GM20000 (cell line): ENCODE measurements at regions not wholly inside any gene's neighbourhood (a gene's known extent, or its start where the extent isn't known, plus 50 kb on each side); places are given as distances from the start of the nearest gene placed in this dataset.
"Not testable (repeated sequence)": the region's sequence is repeated elsewhere in the genome, so short reads cannot be mapped to it uniquely, and the experiment has no call there.

Experiments
- DNase-seq: peaks from one replicate; pipeline ENCODE4 v3.0.0; 2012; ENCODE audit warnings: low spot score
- TF ChIP-seq, protein P1 (sequence below): IDR thresholded peaks from 2 replicates; pipeline ENCODE4 v1.5.1; 2012; ENCODE audit warnings: mild to moderate bottlenecking, control low read depth; ENCODE audit errors: extremely low read depth, missing control alignments

DNA sequence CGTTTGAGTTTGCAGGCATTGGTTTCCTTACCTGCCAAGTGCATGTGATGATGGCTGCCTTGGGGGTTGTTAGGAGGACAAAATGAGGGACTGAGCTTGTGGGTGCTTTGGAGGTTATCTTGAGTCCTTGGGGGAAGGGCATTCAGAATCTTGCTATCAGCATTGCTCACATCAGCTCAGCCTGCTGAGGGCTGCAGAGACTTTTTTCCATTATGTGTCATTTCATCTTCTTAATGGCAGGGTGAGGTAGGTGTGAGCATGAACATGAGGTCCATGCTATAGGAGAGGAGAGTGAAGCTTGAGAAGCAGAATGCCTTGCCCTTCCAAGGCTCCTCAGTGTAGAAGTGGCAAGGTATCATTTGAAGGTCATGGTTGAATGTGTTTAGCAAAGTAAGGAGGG lies 112.3 kb downstream of the MIAT start:
- DNase-seq: no peak
- TF ChIP-seq, protein P1, sequence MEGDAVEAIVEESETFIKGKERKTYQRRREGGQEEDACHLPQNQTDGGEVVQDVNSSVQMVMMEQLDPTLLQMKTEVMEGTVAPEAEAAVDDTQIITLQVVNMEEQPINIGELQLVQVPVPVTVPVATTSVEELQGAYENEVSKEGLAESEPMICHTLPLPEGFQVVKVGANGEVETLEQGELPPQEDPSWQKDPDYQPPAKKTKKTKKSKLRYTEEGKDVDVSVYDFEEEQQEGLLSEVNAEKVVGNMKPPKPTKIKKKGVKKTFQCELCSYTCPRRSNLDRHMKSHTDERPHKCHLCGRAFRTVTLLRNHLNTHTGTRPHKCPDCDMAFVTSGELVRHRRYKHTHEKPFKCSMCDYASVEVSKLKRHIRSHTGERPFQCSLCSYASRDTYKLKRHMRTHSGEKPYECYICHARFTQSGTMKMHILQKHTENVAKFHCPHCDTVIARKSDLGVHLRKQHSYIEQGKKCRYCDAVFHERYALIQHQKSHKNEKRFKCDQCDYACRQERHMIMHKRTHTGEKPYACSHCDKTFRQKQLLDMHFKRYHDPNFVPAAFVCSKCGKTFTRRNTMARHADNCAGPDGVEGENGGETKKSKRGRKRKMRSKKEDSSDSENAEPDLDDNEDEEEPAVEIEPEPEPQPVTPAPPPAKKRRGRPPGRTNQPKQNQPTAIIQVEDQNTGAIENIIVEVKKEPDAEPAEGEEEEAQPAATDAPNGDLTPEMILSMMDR: no peak

DNA sequence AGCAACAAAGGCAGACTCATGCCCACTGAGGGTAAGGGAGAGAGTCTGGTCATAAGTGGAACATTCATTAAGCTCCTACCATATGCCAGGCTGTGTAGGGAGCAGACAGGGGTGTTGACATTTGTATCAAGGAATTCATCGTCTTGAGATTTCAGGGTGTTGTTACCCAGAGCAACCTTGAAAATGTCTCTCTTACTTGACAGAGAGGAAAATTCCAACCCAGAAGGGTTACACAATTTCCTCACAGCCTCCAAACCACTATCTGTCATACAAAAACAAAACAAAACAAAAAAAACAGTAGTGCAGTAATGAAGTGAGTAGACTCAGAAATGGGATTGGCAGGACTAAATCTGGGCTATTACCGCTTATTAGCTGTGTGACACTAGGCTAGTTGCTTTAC lies 113.2 kb downstream of the MIAT start:
- TF ChIP-seq, protein P1: no peak
- no peak for DNase-seq

DNA sequence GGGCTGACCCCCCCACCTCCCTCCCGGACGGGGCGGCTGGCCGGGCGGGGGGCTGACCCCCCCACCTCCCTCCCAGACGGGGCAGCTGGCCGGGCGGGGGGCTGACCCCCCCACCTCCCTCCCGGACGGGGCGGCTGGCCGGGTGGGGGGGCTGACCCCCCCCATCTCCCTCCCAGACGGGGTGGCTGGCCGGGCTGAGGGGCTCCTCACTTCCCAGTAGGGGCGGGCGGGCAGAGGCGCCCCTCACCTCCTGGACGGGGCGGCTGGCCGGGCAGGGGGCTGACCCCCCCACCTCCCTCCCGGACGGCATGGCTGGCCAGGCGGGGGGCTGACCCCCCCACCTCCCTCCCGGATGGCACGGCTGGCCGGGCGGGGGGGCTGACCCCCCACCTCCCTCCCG lies 115.7 kb downstream of the MIAT start:
- DNase-seq: not testable (repeated sequence)

DNA sequence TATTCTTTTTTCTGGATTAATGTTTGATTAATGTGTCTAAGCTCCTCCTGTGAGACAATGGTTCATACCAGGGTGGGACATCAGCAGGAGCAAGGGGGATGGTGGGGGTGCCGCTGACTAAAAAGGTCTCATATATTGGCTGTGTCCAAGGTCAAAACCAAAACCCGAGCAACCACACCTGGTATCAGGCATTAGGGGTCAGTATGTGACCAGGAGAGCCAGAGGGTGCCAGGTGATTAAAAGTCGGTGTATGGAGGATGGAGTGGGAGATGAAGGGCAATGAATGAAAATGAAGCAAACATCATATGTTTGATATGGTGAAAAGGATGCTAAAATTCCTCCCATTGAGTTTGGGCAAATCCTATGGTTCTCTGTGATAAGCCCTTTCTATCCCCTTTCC lies 118.0 kb downstream of the MIAT start:
- TF ChIP-seq, protein P1: no peak
- no peak for DNase-seq

DNA sequence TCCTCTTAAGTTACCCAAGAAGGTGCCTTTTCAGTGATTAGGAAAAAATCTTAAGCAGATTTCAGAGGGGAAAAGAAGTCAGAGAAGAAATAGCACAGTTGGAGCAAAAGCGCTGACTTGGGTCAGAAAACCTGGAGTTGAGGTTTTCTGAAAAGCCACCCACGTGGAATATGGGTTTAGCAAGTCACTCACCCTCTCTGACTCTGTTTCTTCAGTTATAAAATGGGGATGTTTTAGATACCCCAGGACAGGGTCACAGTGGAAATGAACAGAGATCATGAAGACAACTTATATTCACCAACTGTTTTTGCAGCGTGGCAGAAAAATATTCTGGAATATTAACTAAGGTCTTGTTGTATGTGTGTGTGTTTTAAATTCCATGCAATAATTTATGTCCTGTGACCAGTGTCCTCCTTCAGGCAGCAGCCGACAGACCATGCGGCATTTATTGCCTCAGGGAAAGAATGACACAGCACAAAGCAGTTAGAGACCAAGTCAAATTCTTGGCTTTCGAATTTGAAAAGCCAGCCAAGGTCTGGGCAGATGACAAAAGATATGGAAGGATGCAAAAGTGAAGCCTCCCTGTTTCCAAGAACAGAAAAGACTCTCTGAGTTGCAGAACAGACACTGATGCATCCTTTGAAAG lies 119.9 kb downstream of the MIAT start:
- DNase-seq: no peak
- TF ChIP-seq, protein P1: no peak

DNA sequence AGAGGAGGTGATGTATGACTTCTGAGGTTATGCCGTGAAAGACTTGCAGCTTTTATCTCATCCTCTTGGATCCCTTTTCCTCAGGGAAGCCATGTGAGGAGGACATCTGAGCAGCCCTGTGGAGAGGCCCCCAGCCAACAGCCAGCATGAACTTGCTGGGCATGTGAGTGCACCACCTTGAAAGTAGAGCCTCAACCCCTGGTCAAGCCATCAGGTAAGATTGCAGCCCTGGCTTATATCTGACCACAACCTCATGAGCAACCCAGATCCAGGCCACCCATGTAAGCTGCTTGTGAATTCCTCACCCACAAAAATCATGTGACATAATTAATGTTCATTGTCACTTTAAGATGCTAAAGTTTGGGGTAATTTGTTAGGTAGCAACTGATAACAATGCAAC lies 121.0 kb downstream of the MIAT start:
- no peak for DNase-seq
- TF ChIP-seq, protein P1: no peak

DNA sequence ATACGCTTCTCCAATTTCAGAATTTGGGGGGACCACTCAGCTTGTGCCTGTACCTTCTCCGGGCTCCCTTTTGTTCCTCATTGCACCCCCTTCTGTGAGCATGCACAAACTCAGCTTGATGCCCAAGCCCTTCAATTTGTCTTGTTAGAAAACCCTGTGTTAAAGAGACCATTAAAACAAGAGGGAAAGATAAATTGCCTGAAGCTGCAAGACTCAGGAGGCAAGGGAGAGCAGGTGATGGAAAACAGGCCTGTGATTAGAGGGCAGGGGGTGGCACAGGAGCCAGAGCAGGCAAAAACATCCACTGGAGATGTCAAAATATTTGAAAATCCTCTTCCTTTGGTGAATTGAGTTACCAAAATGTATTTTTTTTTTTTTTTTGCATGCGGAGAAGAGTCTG lies 121.7 kb downstream of the MIAT start:
- TF ChIP-seq, protein P1: no peak
- no peak for DNase-seq

DNA sequence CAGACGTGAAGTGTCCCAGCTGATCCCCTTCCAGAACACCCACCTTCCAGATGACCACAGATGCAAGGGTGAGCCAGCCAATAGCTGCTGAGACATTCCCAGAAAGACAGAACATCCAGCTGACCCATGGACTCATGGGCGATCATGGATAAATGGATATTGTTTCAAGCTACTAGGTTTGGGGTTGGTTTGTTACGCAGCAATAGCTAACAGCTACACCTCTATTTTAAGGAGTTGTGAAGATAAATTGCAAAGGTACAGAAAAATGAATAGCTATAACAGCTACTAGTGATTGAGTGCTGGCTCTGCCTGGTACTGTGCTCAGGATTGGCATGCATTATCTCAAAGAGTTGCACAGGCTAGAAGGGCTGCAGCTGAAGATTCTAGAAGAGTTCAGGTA lies 122.5 kb downstream of the MIAT start:
- TF ChIP-seq, protein P1: no peak
- DNase-seq: no peak
